ENCODE measurements at regions not wholly inside any gene's neighbourhood (a gene's known extent, or its start where the extent isn't known, plus 50 kb on each side); places are given as distances from the start of the nearest gene placed in this dataset.

- no peak for TF ChIP-seq HNF4G (IDR thresholded peaks at IDR 0.05)
- TF ChIP-seq ATF3 (IDR thresholded peaks at IDR 0.05) = no peak
- TF ChIP-seq HNF4A (conservative IDR thresholded peaks at IDR 0.05) = no peak
These were observed 325.9 kb upstream of the SEMA3D start (continued) for GRCh38 chr7:85512790-85513189.

GRCh38 chr7:85510287-85510686 lies 323.4 kb upstream of the SEMA3D start:
- DNase-seq (ENCODE audit: low spot score) = no peak
- H3K9me3 ChIP-seq (ENCODE audit: control insufficient read depth in 4 of 4, low read length in 3 of 4) = no peaks in the 10 kb centered on the region
- H3K27me3 ChIP-seq (ENCODE audit: control insufficient read depth in 4 of 4, insufficient read depth in 4 of 4, low read length in 3 of 4) = no peaks in the 10 kb centered on the region
- H3K4me3 ChIP-seq (ENCODE audit: low read depth in 1 of 3, low read length in 3 of 3) = no peak overlapping the region
- H3K36me3 ChIP-seq (ENCODE audit: control insufficient read depth in 4 of 4, insufficient read depth in 3 of 4, low read depth in 1 of 4, low read length in 3 of 4) = no peaks in the 10 kb centered on the region
- 78% methylated on average over 2 of the region's 2 CpGs for WGBS
- H3K9ac ChIP-seq (ENCODE audit: low read depth in 1 of 2, low read length in 2 of 2) = no peak overlapping the region
- H3K4me1 ChIP-seq (ENCODE audit: control insufficient read depth in 4 of 4, insufficient read depth in 4 of 4, low read length in 3 of 4) = no peaks in the 10 kb centered on the region
- no peak for TF ChIP-seq ZBTB33 (IDR thresholded peaks at IDR 0.05)
- TF ChIP-seq FOXA2 (IDR thresholded peaks at IDR 0.05) = no peak
- TF ChIP-seq, protein P1, sequence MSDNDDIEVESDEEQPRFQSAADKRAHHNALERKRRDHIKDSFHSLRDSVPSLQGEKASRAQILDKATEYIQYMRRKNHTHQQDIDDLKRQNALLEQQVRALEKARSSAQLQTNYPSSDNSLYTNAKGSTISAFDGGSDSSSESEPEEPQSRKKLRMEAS (IDR thresholded peaks at IDR 0.05) = no peak
- TF ChIP-seq GABPA (IDR thresholded peaks at IDR 0.05 in 1 of 2, conservative IDR thresholded peaks at IDR 0.05 in 1 of 2) = no peak
- TF ChIP-seq JUND (IDR thresholded peaks at IDR 0.05) = no peak
- TF ChIP-seq REST (IDR thresholded peaks at IDR 0.05) = no peak
- no peak for TF ChIP-seq TAF1 (conservative IDR thresholded peaks at IDR 0.05)
- no peak for TF ChIP-seq YY1 (IDR thresholded peaks at IDR 0.05)
- TF ChIP-seq RAD21 (IDR thresholded peaks at IDR 0.05) = no peak
- TF ChIP-seq EGR1 (IDR thresholded peaks at IDR 0.05; ENCODE audit: low read depth in 2 of 2) = no peak
- TF ChIP-seq, protein P2, sequence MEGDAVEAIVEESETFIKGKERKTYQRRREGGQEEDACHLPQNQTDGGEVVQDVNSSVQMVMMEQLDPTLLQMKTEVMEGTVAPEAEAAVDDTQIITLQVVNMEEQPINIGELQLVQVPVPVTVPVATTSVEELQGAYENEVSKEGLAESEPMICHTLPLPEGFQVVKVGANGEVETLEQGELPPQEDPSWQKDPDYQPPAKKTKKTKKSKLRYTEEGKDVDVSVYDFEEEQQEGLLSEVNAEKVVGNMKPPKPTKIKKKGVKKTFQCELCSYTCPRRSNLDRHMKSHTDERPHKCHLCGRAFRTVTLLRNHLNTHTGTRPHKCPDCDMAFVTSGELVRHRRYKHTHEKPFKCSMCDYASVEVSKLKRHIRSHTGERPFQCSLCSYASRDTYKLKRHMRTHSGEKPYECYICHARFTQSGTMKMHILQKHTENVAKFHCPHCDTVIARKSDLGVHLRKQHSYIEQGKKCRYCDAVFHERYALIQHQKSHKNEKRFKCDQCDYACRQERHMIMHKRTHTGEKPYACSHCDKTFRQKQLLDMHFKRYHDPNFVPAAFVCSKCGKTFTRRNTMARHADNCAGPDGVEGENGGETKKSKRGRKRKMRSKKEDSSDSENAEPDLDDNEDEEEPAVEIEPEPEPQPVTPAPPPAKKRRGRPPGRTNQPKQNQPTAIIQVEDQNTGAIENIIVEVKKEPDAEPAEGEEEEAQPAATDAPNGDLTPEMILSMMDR (IDR thresholded peaks at IDR 0.05; ENCODE audit: low read depth, low read length, missing input control) = no peak
- no peak for TF ChIP-seq SP1 (IDR thresholded peaks at IDR 0.05)
- no peak for TF ChIP-seq HNF4G (IDR thresholded peaks at IDR 0.05)
- no peak for TF ChIP-seq ATF3 (IDR thresholded peaks at IDR 0.05)
- TF ChIP-seq HNF4A (conservative IDR thresholded peaks at IDR 0.05) = no peak
- no peak for TF ChIP-seq RXRA (IDR thresholded peaks at IDR 0.05)
- TF ChIP-seq FOXA1 (IDR thresholded peaks at IDR 0.05) = no peak
- TF ChIP-seq NR2F2 (IDR thresholded peaks at IDR 0.05) = no peak
- H3K27ac ChIP-seq (ENCODE audit: low read depth in 1 of 2, low read length in 2 of 2) = no peak overlapping the region

All from liver (tissue), 8 donors.